ENCODE measurements at regions not wholly inside any gene's neighbourhood (a gene's known extent, or its start where the extent isn't known, plus 50 kb on each side); places are given as distances from the start of the nearest gene placed in this dataset.
"Not testable (repeated sequence)": the region's sequence is repeated elsewhere in the genome, so short reads cannot be mapped to it uniquely, and the experiment has no call there.

GRCh38 chr2:236452238-236452637 lies 117.4 kb upstream of the ACKR3 start:
- Histone ChIP-seq H3K9me3 (ENCODE audit: control insufficient read depth in 1 of 2, low read length in 2 of 2) (no peaks in the 10 kb centered on the region), H3K27me3 (ENCODE audit: control insufficient read depth in 1 of 2, insufficient read depth in 2 of 2, low read length in 2 of 2) (peaks cover 0 to 3% of the 10 kb centered on the region in 2 donors), H3K4me3 (ENCODE audit: low read depth in 1 of 2, low read length in 2 of 2) (no peak overlapping the region), H3K27ac (ENCODE audit: low read depth, low read length) (no peak overlapping the region), H3K4me1 (ENCODE audit: control insufficient read depth in 1 of 2, insufficient read depth in 2 of 2, low read length in 2 of 2) (no peaks in the 10 kb centered on the region), H3K9ac (ENCODE audit: low read depth in 1 of 2, low read length in 2 of 2) (no peak overlapping the region), H3K36me3 (ENCODE audit: control insufficient read depth in 1 of 2, insufficient read depth in 2 of 2, low read length in 2 of 2) (no peaks in the 10 kb centered on the region)

- Histone ChIP-seq H3K9me3 (ENCODE audit: control insufficient read depth in 1 of 2, low read length in 2 of 2) (no peaks in the 10 kb centered on the region), H3K9ac (ENCODE audit: low read depth in 1 of 2, low read length in 2 of 2) (no peak overlapping the region), H3K36me3 (ENCODE audit: control insufficient read depth in 1 of 2, insufficient read depth in 2 of 2, low read length in 2 of 2) (no peaks in the 10 kb centered on the region), H3K4me3 (ENCODE audit: low read depth in 1 of 2, low read length in 2 of 2) (no peak overlapping the region), H3K27me3 (ENCODE audit: control insufficient read depth in 1 of 2, insufficient read depth in 2 of 2, low read length in 2 of 2) (peaks cover 0 to 3% of the 10 kb centered on the region in 2 donors), H3K27ac (ENCODE audit: low read depth, low read length) (no peak overlapping the region), H3K4me1 (ENCODE audit: control insufficient read depth in 1 of 2, insufficient read depth in 2 of 2, low read length in 2 of 2) (no peaks in the 10 kb centered on the region)
These were observed 115.5 kb upstream of the ACKR3 start for GRCh38 chr2:236454076-236454475.

GRCh38 chr2:236459393-236459792 lies 110.2 kb upstream of the ACKR3 start:
- Histone ChIP-seq H3K9me3 (ENCODE audit: control insufficient read depth in 1 of 2, low read length in 2 of 2) (no peaks in the 10 kb centered on the region), H3K9ac (ENCODE audit: low read depth in 1 of 2, low read length in 2 of 2) (no peak overlapping the region), H3K27ac (ENCODE audit: low read depth, low read length) (no peak overlapping the region), H3K27me3 (ENCODE audit: control insufficient read depth in 1 of 2, insufficient read depth in 2 of 2, low read length in 2 of 2) (no peaks in the 10 kb centered on the region), H3K36me3 (ENCODE audit: control insufficient read depth in 1 of 2, insufficient read depth in 2 of 2, low read length in 2 of 2) (no peaks in the 10 kb centered on the region), H3K4me1 (ENCODE audit: control insufficient read depth in 1 of 2, insufficient read depth in 2 of 2, low read length in 2 of 2) (no peaks in the 10 kb centered on the region), H3K4me3 (ENCODE audit: low read depth in 1 of 2, low read length in 2 of 2) (no peak overlapping the region)

GRCh38 chr2:236464140-236464539 lies 105.5 kb upstream of the ACKR3 start:
- no peaks in the 10 kb centered on the region for H3K4me1 ChIP-seq (ENCODE audit: control insufficient read depth in 1 of 2, insufficient read depth in 2 of 2, low read length in 2 of 2)
- no peak overlapping the region for H3K4me3 ChIP-seq (ENCODE audit: low read depth in 1 of 2, low read length in 2 of 2)
- no peaks in the 10 kb centered on the region for H3K27me3 ChIP-seq (ENCODE audit: control insufficient read depth in 1 of 2, insufficient read depth in 2 of 2, low read length in 2 of 2)
- H3K27ac ChIP-seq (ENCODE audit: low read depth, low read length) = no peak overlapping the region
- no peak overlapping the region for H3K9ac ChIP-seq (ENCODE audit: low read depth in 1 of 2, low read length in 2 of 2)
- H3K9me3 ChIP-seq (ENCODE audit: control insufficient read depth in 1 of 2, low read length in 2 of 2) = peaks cover 0 to 13% of the 10 kb centered on the region in 2 donors
- no peaks in the 10 kb centered on the region for H3K36me3 ChIP-seq (ENCODE audit: control insufficient read depth in 1 of 2, insufficient read depth in 2 of 2, low read length in 2 of 2)

GRCh38 chr2:236472720-236473495 lies 96.7 kb upstream of the ACKR3 start:
- Histone ChIP-seq H3K36me3 (ENCODE audit: control insufficient read depth in 1 of 2, insufficient read depth in 2 of 2, low read length in 2 of 2) (no peaks in the 10 kb centered on the region), H3K9me3 (ENCODE audit: control insufficient read depth in 1 of 2, low read length in 2 of 2) (no peaks in the 10 kb centered on the region), H3K27me3 (ENCODE audit: control insufficient read depth in 1 of 2, insufficient read depth in 2 of 2, low read length in 2 of 2) (no peaks in the 10 kb centered on the region), H3K27ac (ENCODE audit: low read depth, low read length) (no peak overlapping the region), H3K9ac (ENCODE audit: low read depth in 1 of 2, low read length in 2 of 2) (no peak overlapping the region), H3K4me1 (ENCODE audit: control insufficient read depth in 1 of 2, insufficient read depth in 2 of 2, low read length in 2 of 2) (no peaks in the 10 kb centered on the region), H3K4me3 (ENCODE audit: low read depth in 1 of 2, low read length in 2 of 2) (no peak overlapping the region)

GRCh38 chr2:236473691-236474090 lies 95.9 kb upstream of the ACKR3 start:
- H3K9ac ChIP-seq (ENCODE audit: low read depth in 1 of 2, low read length in 2 of 2) = no peak overlapping the region
- H3K4me3 ChIP-seq (ENCODE audit: low read depth in 1 of 2, low read length in 2 of 2) = no peak overlapping the region
- no peaks in the 10 kb centered on the region for H3K9me3 ChIP-seq (ENCODE audit: control insufficient read depth in 1 of 2, low read length in 2 of 2)
- no peaks in the 10 kb centered on the region for H3K36me3 ChIP-seq (ENCODE audit: control insufficient read depth in 1 of 2, insufficient read depth in 2 of 2, low read length in 2 of 2)
- H3K4me1 ChIP-seq (ENCODE audit: control insufficient read depth in 1 of 2, insufficient read depth in 2 of 2, low read length in 2 of 2) = no peaks in the 10 kb centered on the region
- no peak overlapping the region for H3K27ac ChIP-seq (ENCODE audit: low read depth, low read length)
- no peaks in the 10 kb centered on the region for H3K27me3 ChIP-seq (ENCODE audit: control insufficient read depth in 1 of 2, insufficient read depth in 2 of 2, low read length in 2 of 2)

GRCh38 chr2:236479814-236480213 lies 89.8 kb upstream of the ACKR3 start:
- H3K4me1 ChIP-seq (ENCODE audit: control insufficient read depth in 1 of 2, insufficient read depth in 2 of 2, low read length in 2 of 2) = no peaks in the 10 kb centered on the region
- no peaks in the 10 kb centered on the region for H3K36me3 ChIP-seq (ENCODE audit: control insufficient read depth in 1 of 2, insufficient read depth in 2 of 2, low read length in 2 of 2)
- H3K27me3 ChIP-seq (ENCODE audit: control insufficient read depth in 1 of 2, insufficient read depth in 2 of 2, low read length in 2 of 2) = no peaks in the 10 kb centered on the region
- H3K4me3 ChIP-seq (ENCODE audit: low read depth in 1 of 2, low read length in 2 of 2) = no peak overlapping the region
- H3K9ac ChIP-seq (ENCODE audit: low read depth in 1 of 2, low read length in 2 of 2) = no peak overlapping the region
- peaks cover 5% of the 10 kb centered on the region in 2 donors for H3K9me3 ChIP-seq (ENCODE audit: control insufficient read depth in 1 of 2, low read length in 2 of 2)
- H3K27ac ChIP-seq (ENCODE audit: low read depth, low read length) = no peak overlapping the region

GRCh38 chr2:236483102-236483501 lies 86.5 kb upstream of the ACKR3 start:
- Histone ChIP-seq H3K9me3 (ENCODE audit: control insufficient read depth in 1 of 2, low read length in 2 of 2) (peaks cover 5% of the 10 kb centered on the region in 2 donors), H3K27me3 (ENCODE audit: control insufficient read depth in 1 of 2, insufficient read depth in 2 of 2, low read length in 2 of 2) (no peaks in the 10 kb centered on the region), H3K4me1 (ENCODE audit: control insufficient read depth in 1 of 2, insufficient read depth in 2 of 2, low read length in 2 of 2) (no peaks in the 10 kb centered on the region), H3K27ac (ENCODE audit: low read depth, low read length) (no peak overlapping the region), H3K4me3 (ENCODE audit: low read depth in 1 of 2, low read length in 2 of 2) (no peak overlapping the region), H3K9ac (ENCODE audit: low read depth in 1 of 2, low read length in 2 of 2) (no peak overlapping the region), H3K36me3 (ENCODE audit: control insufficient read depth in 1 of 2, insufficient read depth in 2 of 2, low read length in 2 of 2) (no peaks in the 10 kb centered on the region)

GRCh38 chr2:236485519-236485918 lies 84.1 kb upstream of the ACKR3 start:
- Histone ChIP-seq H3K27ac (ENCODE audit: low read depth, low read length) (no peak overlapping the region), H3K27me3 (ENCODE audit: control insufficient read depth in 1 of 2, insufficient read depth in 2 of 2, low read length in 2 of 2) (no peaks in the 10 kb centered on the region), H3K9me3 (ENCODE audit: control insufficient read depth in 1 of 2, low read length in 2 of 2) (peaks cover 0 to 5% of the 10 kb centered on the region in 2 donors), H3K4me1 (ENCODE audit: control insufficient read depth in 1 of 2, insufficient read depth in 2 of 2, low read length in 2 of 2) (no peaks in the 10 kb centered on the region), H3K9ac (ENCODE audit: low read depth in 1 of 2, low read length in 2 of 2) (no peak overlapping the region), H3K36me3 (ENCODE audit: control insufficient read depth in 1 of 2, insufficient read depth in 2 of 2, low read length in 2 of 2) (no peaks in the 10 kb centered on the region), H3K4me3 (ENCODE audit: low read depth in 1 of 2, low read length in 2 of 2) (no peak overlapping the region)

- not testable (repeated sequence) for H3K36me3 ChIP-seq (ENCODE audit: control insufficient read depth in 1 of 2, insufficient read depth in 2 of 2, low read length in 2 of 2); H3K9ac ChIP-seq (ENCODE audit: low read depth in 1 of 2, low read length in 2 of 2); H3K27me3 ChIP-seq (ENCODE audit: control insufficient read depth in 1 of 2, insufficient read depth in 2 of 2, low read length in 2 of 2); H3K9me3 ChIP-seq (ENCODE audit: control insufficient read depth in 1 of 2, low read length in 2 of 2); H3K4me3 ChIP-seq (ENCODE audit: low read depth in 1 of 2, low read length in 2 of 2); H3K27ac ChIP-seq (ENCODE audit: low read depth, low read length); H3K4me1 ChIP-seq (ENCODE audit: control insufficient read depth in 1 of 2, insufficient read depth in 2 of 2, low read length in 2 of 2)
These were observed 80.5 kb upstream of the ACKR3 start for GRCh38 chr2:236489083-236489482.

Measured in duodenal mucosa (tissue), 2 donors.